ENCODE measurements at regions not wholly inside any gene's neighbourhood (a gene's known extent, or its start where the extent isn't known, plus 50 kb on each side); places are given as distances from the start of the nearest gene placed in this dataset.

- TF ChIP-seq EZH2 (IDR thresholded peaks at IDR 0.05; ENCODE audit: low read depth, low read length, severe bottlenecking) (no peak), POLR2A (IDR thresholded peaks at IDR 0.05; ENCODE audit: control extremely low read depth in 1 of 2, low read depth in 2 of 2, low read length in 2 of 2) (no peak), CTCF (IDR thresholded peaks at IDR 0.05; ENCODE audit: control extremely low read depth in 1 of 3, insufficient read depth in 1 of 3, low read depth in 1 of 3, low read length in 3 of 3) (no peak), BRCA1 (IDR thresholded peaks at IDR 0.05; ENCODE audit: low read depth, low read length) (no peak), JUND (IDR thresholded peaks at IDR 0.05; ENCODE audit: low read length) (no peak), SP4 (IDR thresholded peaks at IDR 0.05; ENCODE audit: low read length) (no peak), GABPA (IDR thresholded peaks at IDR 0.05; ENCODE audit: borderline replicate concordance, insufficient read depth, low read length) (no peak)
These were observed 86.3 kb upstream of the TSPAN2 start for GRCh38 chr1:115175596-115175995.

All from H1 (cell line).